ENCODE measurements at regions not wholly inside any gene's neighbourhood (a gene's known extent, or its start where the extent isn't known, plus 50 kb on each side); places are given as distances from the start of the nearest gene placed in this dataset.

GRCh38 chr14:58812050-58812910 lies 174.5 kb downstream of the DACT1 start:
- TF ChIP-seq CTCF (optimal IDR thresholded peaks at IDR 0.05 in 1 of 3, IDR thresholded peaks at IDR 0.05 in 1 of 3, conservative IDR thresholded peaks at IDR 0.05 in 1 of 3; ENCODE audit: extremely low read depth in 1 of 3, insufficient read depth in 2 of 3, low read length in 3 of 3) (no peak), EZH2 (IDR thresholded peaks at IDR 0.05; ENCODE audit: low read length) (no peak)

Measured in keratinocyte (primary cell).